IPS-18a (cell line): ENCODE measurements at regions not wholly inside any gene's neighbourhood (a gene's known extent, or its start where the extent isn't known, plus 50 kb on each side); places are given as distances from the start of the nearest gene placed in this dataset.

Experiments used
- H3K27ac ChIP-seq: one replicate; pipeline ENCODE4 v1.5.1; 2013; ENCODE audit warnings: low read length
- H3K27me3 ChIP-seq: one replicate; pipeline ENCODE4 v1.6.1; 2013; ENCODE audit warnings: mild to moderate bottlenecking, low read length; ENCODE audit not compliant: control insufficient read depth, insufficient read depth
- H3K36me3 ChIP-seq: one replicate; pipeline ENCODE4 v1.6.1; 2013; ENCODE audit warnings: low read depth, low read length; ENCODE audit not compliant: control insufficient read depth
- H3K4me1 ChIP-seq: one replicate; pipeline ENCODE4 v1.6.1; 2013; ENCODE audit warnings: low read depth, low read length; ENCODE audit not compliant: control insufficient read depth
- H3K4me3 ChIP-seq: one replicate; pipeline ENCODE4 v1.5.1; 2013; ENCODE audit warnings: low read length
- H3K9ac ChIP-seq: one replicate; pipeline ENCODE4 v1.6.1; 2013; ENCODE audit warnings: mild to moderate bottlenecking, low read length, moderate library complexity
- H3K9me3 ChIP-seq: one replicate; pipeline ENCODE4 v1.6.1; 2013; ENCODE audit warnings: low read depth, low read length; ENCODE audit not compliant: control insufficient read depth

- Histone ChIP-seq H3K27me3 (no peaks in the 10 kb centered on the region), H3K36me3 (no peaks in the 10 kb centered on the region), H3K9ac (no peak overlapping the region), H3K9me3 (no peaks in the 10 kb centered on the region), H3K4me3 (no peak overlapping the region), H3K4me1 (no peaks in the 10 kb centered on the region), H3K27ac (no peak overlapping the region)
These were observed 486.4 kb downstream of the BCL11B start for GRCh38 chr14:98785578-98785977.

- Histone ChIP-seq H3K27ac (no peak overlapping the region), H3K9me3 (no peaks in the 10 kb centered on the region), H3K36me3 (no peaks in the 10 kb centered on the region), H3K9ac (no peak overlapping the region), H3K4me3 (no peak overlapping the region), H3K27me3 (no peaks in the 10 kb centered on the region), H3K4me1 (no peaks in the 10 kb centered on the region)
These were observed 485.5 kb downstream of the BCL11B start for GRCh38 chr14:98786456-98786855.

GRCh38 chr14:98791661-98792060 is 480.3 kb downstream of the BCL11B start:
- Histone ChIP-seq H3K9me3 (no peaks in the 10 kb centered on the region), H3K36me3 (no peaks in the 10 kb centered on the region), H3K27me3 (no peaks in the 10 kb centered on the region), H3K27ac (no peak overlapping the region), H3K4me1 (no peaks in the 10 kb centered on the region), H3K4me3 (no peak overlapping the region), H3K9ac (no peak overlapping the region)

- Histone ChIP-seq H3K9me3 (no peaks in the 10 kb centered on the region), H3K27ac (no peak overlapping the region), H3K27me3 (no peaks in the 10 kb centered on the region), H3K36me3 (no peaks in the 10 kb centered on the region), H3K4me1 (no peaks in the 10 kb centered on the region), H3K4me3 (no peak overlapping the region), H3K9ac (no peak overlapping the region)
These were observed 479.8 kb downstream of the BCL11B start for GRCh38 chr14:98792171-98792570.

GRCh38 chr14:98798099-98798498 is 473.9 kb downstream of the BCL11B start:
- H3K27ac ChIP-seq: no peak overlapping the region
- no peaks in the 10 kb centered on the region for H3K9me3 ChIP-seq
- no peaks in the 10 kb centered on the region for H3K36me3 ChIP-seq
- H3K4me1 ChIP-seq: no peaks in the 10 kb centered on the region
- H3K27me3 ChIP-seq: no peaks in the 10 kb centered on the region
- no peak overlapping the region for H3K4me3 ChIP-seq
- H3K9ac ChIP-seq: no peak overlapping the region

- no peaks in the 10 kb centered on the region for H3K9me3 ChIP-seq
- no peak overlapping the region for H3K27ac ChIP-seq
- H3K4me1 ChIP-seq: no peaks in the 10 kb centered on the region
- no peaks in the 10 kb centered on the region for H3K27me3 ChIP-seq
- H3K4me3 ChIP-seq: no peak overlapping the region
- H3K36me3 ChIP-seq: no peaks in the 10 kb centered on the region
- H3K9ac ChIP-seq: no peak overlapping the region
These were observed 472.1 kb downstream of the BCL11B start for GRCh38 chr14:98799891-98800290.

GRCh38 chr14:98802044-98802443 is 470.0 kb downstream of the BCL11B start:
- no peaks in the 10 kb centered on the region for H3K36me3 ChIP-seq
- H3K4me1 ChIP-seq: no peaks in the 10 kb centered on the region
- H3K4me3 ChIP-seq: no peak overlapping the region
- H3K9me3 ChIP-seq: no peaks in the 10 kb centered on the region
- H3K27me3 ChIP-seq: no peaks in the 10 kb centered on the region
- no peak overlapping the region for H3K27ac ChIP-seq
- H3K9ac ChIP-seq: no peak overlapping the region

- no peaks in the 10 kb centered on the region for H3K9me3 ChIP-seq
- H3K27me3 ChIP-seq: no peaks in the 10 kb centered on the region
These were observed 468.8 kb downstream of the BCL11B start for GRCh38 chr14:98803196-98803595.

GRCh38 chr14:98808494-98809407 is 463.2 kb downstream of the BCL11B start:
- Histone ChIP-seq H3K4me1 (peaks cover 9% of the 10 kb centered on the region), H3K4me3 (no peak overlapping the region), H3K36me3 (no peaks in the 10 kb centered on the region), H3K27me3 (no peaks in the 10 kb centered on the region), H3K9ac (no peak overlapping the region), H3K27ac (no peak overlapping the region), H3K9me3 (no peaks in the 10 kb centered on the region)

More at GRCh38 chr14:98803196-98803595, 468.8 kb downstream of the BCL11B start:
- H3K4me3 ChIP-seq: no peak overlapping the region
- H3K27ac ChIP-seq: no peak overlapping the region
- H3K9ac ChIP-seq: no peak overlapping the region
- H3K4me1 ChIP-seq: no peaks in the 10 kb centered on the region
- no peaks in the 10 kb centered on the region for H3K36me3 ChIP-seq

- Histone ChIP-seq H3K4me3 (no peak overlapping the region), H3K27me3 (no peaks in the 10 kb centered on the region), H3K27ac (no peak overlapping the region), H3K9ac (no peak overlapping the region), H3K4me1 (peaks cover 26% of the 10 kb centered on the region), H3K36me3 (no peaks in the 10 kb centered on the region), H3K9me3 (no peaks in the 10 kb centered on the region)
These were observed 455.8 kb downstream of the BCL11B start for GRCh38 chr14:98816195-98816594.

- Histone ChIP-seq H3K9me3 (no peaks in the 10 kb centered on the region), H3K27ac (no peak overlapping the region), H3K36me3 (no peaks in the 10 kb centered on the region), H3K4me1 (peaks cover 27% of the 10 kb centered on the region), H3K9ac (no peak overlapping the region), H3K27me3 (no peaks in the 10 kb centered on the region), H3K4me3 (no peak overlapping the region)
These were observed 455.3 kb downstream of the BCL11B start for GRCh38 chr14:98816720-98817119.
